ENCODE measurements at regions not wholly inside any gene's neighbourhood (a gene's known extent, or its start where the extent isn't known, plus 50 kb on each side); places are given as distances from the start of the nearest gene placed in this dataset.

DNA sequence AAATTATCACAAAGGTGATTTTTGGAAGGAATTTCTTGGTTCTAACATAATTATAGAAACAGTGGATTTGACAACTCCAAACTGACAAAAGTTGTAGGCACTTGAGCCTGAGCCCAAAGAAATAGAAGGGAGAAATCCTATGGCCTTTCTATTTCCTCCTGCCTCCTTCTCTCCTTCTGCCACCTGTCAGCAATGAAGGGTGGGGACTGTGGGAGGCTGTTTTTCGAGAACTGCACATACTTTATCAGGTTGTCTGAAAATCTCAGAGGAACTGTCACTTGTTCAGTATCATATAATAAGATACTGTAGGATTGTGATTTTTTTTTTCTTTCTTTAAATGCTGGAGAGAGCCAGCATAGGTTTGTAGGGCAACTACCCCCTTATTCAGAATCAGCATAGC lies 187.9 kb upstream of the SESN3 start:
- no peak overlapping the region for H4K8ac ChIP-seq (ENCODE audit: extremely low read depth, insufficient read depth, low read length)
- no peak overlapping the region for H4K5ac ChIP-seq (ENCODE audit: insufficient read length, low read depth, low read length)
- DNase-seq (ENCODE audit: low read depth in 1 of 2, low spot score in 2 of 2) (no peak), FAIRE-seq (no peak)
- no peaks in the 10 kb centered on the region for H3K4me1 ChIP-seq (replicated peaks in 1 of 4; ENCODE audit: control insufficient read depth in 3 of 4, insufficient read depth in 4 of 4, low read length in 3 of 4)
- ChIA-PET CTCF (ENCODE audit: partially characterized antibody) (interaction anchor here (0.7 kb wide), 1 partner anchor 81 kb away, joined by 3 read pairs; no protein-coding TSS in a partner anchor), POLR2A (ENCODE audit: partially characterized antibody) (no interaction called here)
- H2BK12ac ChIP-seq (ENCODE audit: low read depth, low read length), result no peak overlapping the region
- no peak overlapping the region for H4K91ac ChIP-seq (replicated peaks; ENCODE audit: insufficient read length, low read length)
- no peak overlapping the region for H3K56ac ChIP-seq (replicated peaks; ENCODE audit: insufficient read length, low read depth, low read length)
- H2BK120ac ChIP-seq (replicated peaks; ENCODE audit: low read depth, low read length), result no peak overlapping the region
- no peak overlapping the region for H2AK5ac ChIP-seq (ENCODE audit: low read depth, low read length)
- no peak overlapping the region for H3K23ac ChIP-seq (ENCODE audit: insufficient read length)
- H3K4me2 ChIP-seq (ENCODE audit: insufficient read depth in 1 of 2, low read depth in 2 of 2, low read length in 2 of 2), result no peak overlapping the region
- H3K9me3 ChIP-seq (ENCODE audit: insufficient read depth in 2 of 2, low read depth in 1 of 2, low read length in 1 of 2), result no peaks in the 10 kb centered on the region
- no peaks in the 10 kb centered on the region for H3K79me2 ChIP-seq (ENCODE audit: control insufficient read depth in 1 of 2, insufficient read depth in 2 of 2, low read length in 2 of 2)
- H3K79me1 ChIP-seq (ENCODE audit: low read depth, low read length), result no peaks in the 10 kb centered on the region
- H3K36me3 ChIP-seq (ENCODE audit: control insufficient read depth in 2 of 4, insufficient read depth in 4 of 4, low read length in 3 of 4), result no peaks in the 10 kb centered on the region
- no peaks in the 10 kb centered on the region for H3K27me3 ChIP-seq (replicated peaks in 1 of 4; ENCODE audit: control insufficient read depth in 3 of 4, extremely low read depth in 1 of 4, insufficient read depth in 3 of 4, low read length in 3 of 4)
- H3K18ac ChIP-seq (ENCODE audit: extremely low read depth, low read length), result no peak overlapping the region
- H2BK20ac ChIP-seq (ENCODE audit: low read length), result no peak overlapping the region
- no peak overlapping the region for H3K14ac ChIP-seq (ENCODE audit: insufficient read length)
- no peaks in the 10 kb centered on the region for H4K20me1 ChIP-seq (replicated peaks in 1 of 2; ENCODE audit: control insufficient read depth in 1 of 2, insufficient read depth in 2 of 2, low read length in 2 of 2)
- TF ChIP-seq JUN (IDR thresholded peaks at IDR 0.05; ENCODE audit: low read depth, low read length), result no peak
- no peak for TF ChIP-seq POLR2A (IDR thresholded peaks at IDR 0.05; ENCODE audit: control extremely low read depth in 1 of 2, low read depth in 2 of 2, low read length in 2 of 2)
- no peak for TF ChIP-seq GTF2F1 (IDR thresholded peaks at IDR 0.05; ENCODE audit: borderline replicate concordance, low read depth, low read length)
- no peak for TF ChIP-seq EP300 (IDR thresholded peaks at IDR 0.05; ENCODE audit: borderline replicate concordance in 1 of 2, low read depth in 2 of 2, low read length in 2 of 2)
- no peak for TF ChIP-seq ATF2 (IDR thresholded peaks at IDR 0.05; ENCODE audit: low read length)
- no peak for TF ChIP-seq ASH2L (IDR thresholded peaks at IDR 0.05; ENCODE audit: low read length)
- TF ChIP-seq TAF1 (IDR thresholded peaks at IDR 0.05; ENCODE audit: low read depth, low read length), result no peak
- H3K4ac ChIP-seq (replicated peaks; ENCODE audit: insufficient read length, low read depth, low read length), result no peak overlapping the region
- no peak overlapping the region for H3K4me3 ChIP-seq (ENCODE audit: extremely low read depth in 1 of 4, insufficient read depth in 2 of 4, low read depth in 3 of 4, low read length in 4 of 4)
- H2BK5ac ChIP-seq (ENCODE audit: low read depth, low read length), result no peak overlapping the region
- WGBS, 2 experiments (ENCODE audit: extremely low coverage in 1 of 2, insufficient coverage in 1 of 2, insufficient read length in 1 of 2, insufficient replicate concordance in 2 of 2, low coverage in 1 of 2, low lambda C conversion rate in 2 of 2, missing lambda C conversion rate in 1 of 2), result 100% methylated on average over 1 of the region's 1 CpG; no CpG with 5 or more reads in 1 of the 2 experiments
- H3K27ac ChIP-seq (ENCODE audit: low read depth, low read length), result no peak overlapping the region
- no peak overlapping the region for H2AFZ ChIP-seq (ENCODE audit: low read length)
- no peak overlapping the region for H2BK15ac ChIP-seq (ENCODE audit: low read length)
- H3K23me2 ChIP-seq (ENCODE audit: low read depth, low read length), result peaks cover 2% of the 10 kb centered on the region; the same call in 1 of the 2 replicates
- no peak overlapping the region for H3K9ac ChIP-seq (replicated peaks in 1 of 4; ENCODE audit: extremely low read depth in 1 of 4, low read depth in 3 of 4, low read length in 3 of 4)
